HFFc6 (cell line): ENCODE measurements at regions not wholly inside any gene's neighbourhood (a gene's known extent, or its start where the extent isn't known, plus 50 kb on each side); places are given as distances from the start of the nearest gene placed in this dataset.

ENCODE experiments used
- DNase-seq: peaks from one replicate; pipeline ENCODE4 v3.0.0-alpha.2; 2018
- H3K27ac Mint-ChIP-seq: 2 replicates; pipeline ENCODE4 v1.8.0; 2020; ENCODE audit warnings: mild to moderate bottlenecking, mixed read lengths
- H3K27me3 Mint-ChIP-seq: 2 replicates; pipeline ENCODE4 v1.8.0; 2021; ENCODE audit warnings: mild to moderate bottlenecking, moderate library complexity, mixed read lengths; ENCODE audit not compliant: insufficient read depth
- H3K36me3 Mint-ChIP-seq: 2 replicates; pipeline ENCODE4 v1.8.0; 2021; ENCODE audit warnings: low read depth, mixed read lengths
- H3K4me1 Mint-ChIP-seq: 2 replicates; pipeline ENCODE4 v1.8.0; 2020; ENCODE audit warnings: low read depth, mixed read lengths
- H3K4me3 Mint-ChIP-seq: 2 replicates; pipeline ENCODE4 v1.8.0; 2020; ENCODE audit warnings: mild to moderate bottlenecking, moderate library complexity, mixed read lengths
- H3K9me3 Mint-ChIP-seq: 2 replicates; pipeline ENCODE4 v1.8.0; 2020; ENCODE audit warnings: mild to moderate bottlenecking, mixed read lengths
- TF ChIP-seq, protein P1 (sequence below): fragments of 200-600 bp; sonication (generic); IDR thresholded peaks from 2 replicates; pipeline ENCODE4 v1.5.0; 2021; ENCODE audit warnings: antibody characterized with exemption, mild to moderate bottlenecking

DNA sequence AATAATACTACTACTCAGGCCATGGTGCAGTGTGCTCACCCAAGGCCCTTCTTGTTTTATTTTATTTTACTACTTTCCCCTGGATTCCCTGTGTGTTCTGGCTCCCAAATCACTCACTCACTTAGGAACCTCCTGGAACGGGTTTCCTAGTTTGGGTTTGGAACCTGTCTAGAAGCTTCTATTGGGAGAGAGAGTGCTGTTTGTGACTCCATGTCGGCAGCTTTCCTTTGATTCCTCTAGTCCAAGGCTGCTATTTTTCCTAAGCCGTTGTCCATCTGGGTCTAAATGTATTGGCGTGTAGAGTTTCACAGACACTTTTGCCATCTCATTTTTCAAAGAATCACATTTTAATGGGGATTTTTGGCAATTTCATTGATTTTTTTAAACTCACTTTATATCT, 70.8 kb downstream of the FOXA2 start:
- Mint-ChIP-seq H3K9me3 (peaks cover 47% of the 10 kb centered on the region), H3K27ac (no peak overlapping the region), H3K27me3 (no peaks in the 10 kb centered on the region; the same call in 1 of the 2 replicates), H3K36me3 (0 out of 2 replicates have a peak, but pooled peaks cover 4% of the 10 kb centered on the region), H3K4me3 (no peak overlapping the region), H3K4me1 (no peaks in the 10 kb centered on the region)
- no peak for DNase-seq
- TF ChIP-seq, protein P1, sequence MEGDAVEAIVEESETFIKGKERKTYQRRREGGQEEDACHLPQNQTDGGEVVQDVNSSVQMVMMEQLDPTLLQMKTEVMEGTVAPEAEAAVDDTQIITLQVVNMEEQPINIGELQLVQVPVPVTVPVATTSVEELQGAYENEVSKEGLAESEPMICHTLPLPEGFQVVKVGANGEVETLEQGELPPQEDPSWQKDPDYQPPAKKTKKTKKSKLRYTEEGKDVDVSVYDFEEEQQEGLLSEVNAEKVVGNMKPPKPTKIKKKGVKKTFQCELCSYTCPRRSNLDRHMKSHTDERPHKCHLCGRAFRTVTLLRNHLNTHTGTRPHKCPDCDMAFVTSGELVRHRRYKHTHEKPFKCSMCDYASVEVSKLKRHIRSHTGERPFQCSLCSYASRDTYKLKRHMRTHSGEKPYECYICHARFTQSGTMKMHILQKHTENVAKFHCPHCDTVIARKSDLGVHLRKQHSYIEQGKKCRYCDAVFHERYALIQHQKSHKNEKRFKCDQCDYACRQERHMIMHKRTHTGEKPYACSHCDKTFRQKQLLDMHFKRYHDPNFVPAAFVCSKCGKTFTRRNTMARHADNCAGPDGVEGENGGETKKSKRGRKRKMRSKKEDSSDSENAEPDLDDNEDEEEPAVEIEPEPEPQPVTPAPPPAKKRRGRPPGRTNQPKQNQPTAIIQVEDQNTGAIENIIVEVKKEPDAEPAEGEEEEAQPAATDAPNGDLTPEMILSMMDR, result no peak

DNA sequence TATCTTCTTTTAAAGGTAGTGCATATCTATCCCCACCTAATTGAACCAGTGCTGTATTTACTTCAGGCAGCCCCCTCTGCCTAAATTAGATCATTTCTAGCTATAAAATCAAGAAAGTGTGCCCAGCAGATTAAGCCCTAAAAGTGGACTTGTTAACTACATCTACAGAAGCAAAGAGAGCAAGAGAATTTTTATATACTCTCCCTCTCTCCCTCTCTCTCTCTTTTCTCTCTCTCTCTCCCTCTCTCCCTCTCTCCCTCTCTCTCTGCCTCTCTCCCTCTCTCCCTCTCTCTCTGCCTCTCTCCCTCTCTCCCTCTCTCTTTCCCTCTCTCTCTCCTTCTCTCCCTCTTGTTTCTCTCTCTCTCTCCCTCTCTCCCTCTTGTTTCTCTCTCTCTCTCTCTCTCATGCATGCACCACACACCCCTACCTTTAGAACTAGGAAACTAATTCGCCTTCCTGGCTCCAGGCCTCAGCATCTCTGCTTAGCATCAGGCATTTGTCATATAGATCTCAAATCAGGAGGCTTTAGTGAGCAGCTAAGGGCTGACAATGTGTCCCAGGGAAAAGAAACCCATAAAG, 71.4 kb downstream of the FOXA2 start:
- H3K4me1 Mint-ChIP-seq, result no peaks in the 10 kb centered on the region
- TF ChIP-seq, protein P1, result no peak
- H3K9me3 Mint-ChIP-seq, result peaks cover 48% of the 10 kb centered on the region
- no peak overlapping the region for H3K27ac Mint-ChIP-seq
- no peaks in the 10 kb centered on the region for H3K36me3 Mint-ChIP-seq
- H3K27me3 Mint-ChIP-seq, result no peaks in the 10 kb centered on the region; the same call in 1 of the 2 replicates
- no peak for DNase-seq
- no peak overlapping the region for H3K4me3 Mint-ChIP-seq

DNA sequence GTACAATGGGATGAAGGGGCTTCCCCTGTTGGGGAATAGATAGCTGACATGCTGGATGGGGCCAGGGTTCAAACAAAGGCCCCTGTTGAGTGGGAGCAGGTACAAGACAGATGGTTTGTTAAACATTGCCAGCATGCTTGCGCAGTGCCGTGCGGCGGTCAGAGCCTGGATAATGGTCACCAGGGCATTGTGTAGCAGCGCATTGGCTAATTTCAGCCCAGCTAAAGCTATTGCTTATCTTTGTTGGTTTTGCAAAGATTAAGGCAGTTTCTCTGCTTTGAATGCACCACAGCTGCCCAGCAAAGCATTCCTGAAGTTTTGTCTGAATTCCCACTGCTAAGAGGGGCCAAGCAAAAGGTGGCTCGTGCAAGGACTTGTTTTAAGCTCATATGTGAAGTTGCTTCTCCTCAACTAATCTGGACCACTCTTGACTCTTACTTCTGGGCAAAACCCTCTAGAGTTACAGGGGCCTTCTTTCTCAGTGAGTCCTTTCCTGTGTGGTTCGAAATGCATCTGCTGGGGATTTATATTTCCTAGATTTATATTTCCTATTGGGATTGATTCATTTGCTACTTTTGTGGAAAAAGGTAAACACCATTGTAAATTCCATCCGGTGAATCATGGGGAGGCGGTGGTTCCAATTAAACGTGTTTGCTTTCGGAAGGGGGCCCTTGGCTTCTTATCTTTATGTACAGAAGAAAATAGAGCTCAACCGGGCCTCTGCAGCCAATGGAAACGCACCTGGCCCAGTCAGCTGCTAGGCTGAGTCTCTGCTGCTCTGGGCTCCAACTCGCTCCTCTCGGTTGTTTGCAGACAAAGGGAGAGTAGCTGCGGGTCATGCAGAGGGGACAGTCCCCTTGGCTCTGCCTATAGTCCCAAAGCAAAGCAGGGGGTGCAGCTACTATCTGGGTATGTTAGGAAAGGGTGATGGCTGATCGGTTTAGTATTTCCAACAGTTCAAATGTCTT, 72.1 kb downstream of the FOXA2 start:
- TF ChIP-seq, protein P1, result no peak
- DNase-seq, result no peak
- no peak overlapping the region for H3K27ac Mint-ChIP-seq
- H3K4me3 Mint-ChIP-seq, result no peak overlapping the region
- H3K27me3 Mint-ChIP-seq, result no peaks in the 10 kb centered on the region; the same call in 1 of the 2 replicates
- no peaks in the 10 kb centered on the region for H3K36me3 Mint-ChIP-seq
- no peaks in the 10 kb centered on the region for H3K4me1 Mint-ChIP-seq
- peaks cover 56% of the 10 kb centered on the region for H3K9me3 Mint-ChIP-seq

DNA sequence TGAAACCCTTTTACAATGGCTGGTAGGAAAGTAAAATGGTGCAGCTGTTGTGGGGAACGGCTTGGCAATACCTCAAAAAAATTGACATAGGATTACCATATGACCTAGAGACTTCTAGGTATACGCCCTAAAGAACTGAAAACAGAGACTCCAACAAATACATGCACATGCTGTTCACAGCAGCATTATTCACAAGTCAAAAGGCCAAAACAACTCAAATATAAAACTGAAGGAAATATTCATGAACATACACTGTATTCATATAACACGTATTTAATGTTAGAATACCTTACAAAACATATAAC, 74.6 kb downstream of the FOXA2 start:
- H3K27me3 Mint-ChIP-seq, result no peaks in the 10 kb centered on the region; the same call in 1 of the 2 replicates
- no peaks in the 10 kb centered on the region for H3K4me1 Mint-ChIP-seq
- no peak for DNase-seq
- TF ChIP-seq, protein P1, result no peak
- H3K36me3 Mint-ChIP-seq, result no peaks in the 10 kb centered on the region; the same call in 1 of the 2 replicates
- no peak overlapping the region for H3K4me3 Mint-ChIP-seq
- peaks cover 55% of the 10 kb centered on the region for H3K9me3 Mint-ChIP-seq
- no peak overlapping the region for H3K27ac Mint-ChIP-seq

DNA sequence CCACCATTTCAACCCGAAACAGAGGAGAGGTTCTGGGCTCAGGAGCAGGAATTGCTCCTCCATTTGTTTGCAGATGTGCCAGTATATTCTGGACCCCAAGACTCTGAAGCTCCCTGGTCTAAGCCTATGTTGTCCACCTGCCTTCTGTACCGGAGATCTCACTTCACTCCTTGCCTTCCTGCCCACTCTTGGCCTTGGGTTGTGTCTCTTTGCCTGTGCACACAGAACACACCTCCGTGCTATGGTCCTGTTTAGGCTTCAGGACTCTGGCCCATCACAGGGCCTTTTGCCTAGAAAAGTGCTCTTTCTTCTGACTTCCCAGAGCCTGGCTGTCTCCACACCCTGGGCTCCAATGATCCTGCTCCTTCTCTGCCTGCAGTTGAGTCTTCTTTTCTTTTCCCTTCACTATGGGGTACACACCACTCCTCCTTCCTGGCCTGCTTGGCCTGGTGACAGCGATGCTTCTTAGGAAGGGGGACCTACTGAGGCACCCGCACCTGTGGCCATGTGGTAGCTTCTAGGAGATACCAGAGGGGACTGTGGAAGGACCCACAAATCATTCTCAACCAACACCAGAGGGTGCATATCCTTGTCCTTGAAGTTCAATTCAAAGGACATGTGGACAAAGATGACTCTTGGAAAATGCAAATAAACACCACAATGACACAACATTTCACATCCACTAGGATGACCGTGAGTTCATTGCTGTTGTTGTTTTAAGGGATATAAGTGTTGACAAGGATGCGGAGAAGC, 75.1 kb downstream of the FOXA2 start:
- H3K9me3 Mint-ChIP-seq, result peaks cover 60% of the 10 kb centered on the region
- TF ChIP-seq, protein P1, result no peak
- H3K27ac Mint-ChIP-seq, result no peak overlapping the region
- H3K4me3 Mint-ChIP-seq, result no peak overlapping the region
- no peaks in the 10 kb centered on the region; the same call in 1 of the 2 replicates for H3K36me3 Mint-ChIP-seq
- H3K4me1 Mint-ChIP-seq, result no peaks in the 10 kb centered on the region
- no peaks in the 10 kb centered on the region; the same call in 1 of the 2 replicates for H3K27me3 Mint-ChIP-seq
- no peak for DNase-seq
